SIG-M5 treated with dmso at 0.1 percent for 504 hours (cell line): ENCODE measurements at regions not wholly inside any gene's neighbourhood (a gene's known extent, or its start where the extent isn't known, plus 50 kb on each side); places are given as distances from the start of the nearest gene placed in this dataset.

Experiments
- DNase-seq: peaks from one replicate; lab custom pipeline; 2025; ENCODE audit not compliant: unreplicated experiment; lab: John Stamatoyannopoulos, UW

DNA sequence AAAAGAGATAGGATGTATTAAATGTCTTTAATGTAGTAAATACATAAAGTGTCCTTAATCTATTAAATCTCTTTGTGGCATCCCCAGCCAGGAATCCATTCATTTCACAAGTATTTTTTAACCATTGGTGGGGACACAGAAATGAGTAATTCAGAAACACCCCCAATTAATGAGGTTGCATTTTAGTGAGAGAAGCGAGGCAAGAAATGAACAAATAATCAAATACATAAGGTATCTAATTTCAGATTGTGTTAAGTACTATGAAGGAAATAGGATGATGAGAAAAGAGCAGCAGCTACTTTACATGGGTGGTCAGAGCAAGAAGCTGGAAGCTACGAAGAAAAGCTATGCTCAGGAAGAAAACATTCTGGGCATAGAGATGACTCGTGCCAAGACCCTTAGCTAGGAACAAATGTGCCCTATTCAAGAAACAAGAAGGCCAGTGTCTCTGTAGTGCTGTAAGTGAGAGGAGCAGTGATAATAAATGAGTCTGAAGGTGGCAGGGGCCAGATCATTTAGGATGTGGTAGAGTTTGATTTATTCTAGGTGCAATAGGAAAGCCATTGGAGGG, 60.5 kb upstream of the IGF1 start:
- DNase-seq, result no peak

DNA sequence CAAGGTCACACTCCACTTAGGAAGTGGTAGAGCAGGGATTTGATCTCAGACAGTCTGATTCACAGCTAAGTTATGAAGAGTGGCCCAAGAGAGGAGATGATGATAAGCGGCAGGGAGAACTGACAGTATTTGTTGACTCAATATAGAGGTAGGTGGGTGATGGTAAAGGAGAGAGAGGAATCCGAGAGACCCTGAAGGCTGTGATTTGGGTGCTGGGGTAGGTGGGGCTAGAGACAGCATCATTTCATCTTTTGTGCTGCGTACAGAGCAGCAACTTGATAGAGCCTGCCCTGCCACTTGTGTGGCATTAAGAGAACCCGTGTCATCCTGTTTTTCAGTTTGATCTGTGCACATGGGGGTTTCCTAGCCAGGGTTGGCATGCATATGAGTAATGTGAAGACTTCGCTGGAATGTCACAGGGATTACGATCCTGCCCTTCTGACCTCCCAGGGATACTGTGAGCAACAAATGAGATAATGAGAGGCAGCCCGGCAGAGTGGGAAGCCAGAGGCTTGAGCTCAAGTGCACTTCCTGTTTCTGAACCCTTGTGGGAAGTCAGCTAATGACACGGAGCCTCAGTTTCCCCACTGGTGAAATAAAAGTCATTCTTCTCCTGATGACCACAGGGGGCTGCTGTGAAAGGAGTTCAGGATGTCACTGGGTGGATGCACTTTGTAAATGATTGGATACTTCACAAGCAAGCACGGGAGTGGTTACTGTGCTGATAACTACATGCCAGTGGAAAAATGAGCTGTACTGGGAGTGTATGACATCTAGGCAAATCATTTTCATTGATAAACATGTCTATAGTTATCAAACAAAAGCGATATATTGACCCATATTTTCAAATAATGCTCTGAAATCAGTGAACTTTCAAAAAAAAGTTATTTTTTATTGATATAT, 59.5 kb upstream of the IGF1 start:
- DNase-seq, result no peak

DNA sequence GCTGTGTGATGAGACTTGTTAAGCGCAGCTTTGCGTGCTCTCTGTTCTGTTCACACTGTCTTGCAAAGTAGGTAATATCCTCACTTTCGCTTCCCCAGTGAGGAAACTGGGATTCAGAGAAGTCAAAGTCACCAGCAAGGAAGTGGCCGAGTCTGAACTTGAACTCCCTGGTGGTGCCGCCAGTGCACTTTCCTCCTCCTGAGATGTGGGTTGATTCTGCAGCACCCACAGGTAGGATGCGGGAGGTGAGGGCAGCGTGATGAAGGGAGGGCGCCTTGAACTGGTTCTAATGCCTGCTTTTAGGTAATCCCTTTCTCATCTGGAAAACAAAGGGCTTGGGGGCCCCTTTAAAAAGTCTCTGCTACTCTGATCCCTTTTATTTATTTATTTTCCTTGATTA, 54.9 kb upstream of the IGF1 start:
- no peak for DNase-seq

DNA sequence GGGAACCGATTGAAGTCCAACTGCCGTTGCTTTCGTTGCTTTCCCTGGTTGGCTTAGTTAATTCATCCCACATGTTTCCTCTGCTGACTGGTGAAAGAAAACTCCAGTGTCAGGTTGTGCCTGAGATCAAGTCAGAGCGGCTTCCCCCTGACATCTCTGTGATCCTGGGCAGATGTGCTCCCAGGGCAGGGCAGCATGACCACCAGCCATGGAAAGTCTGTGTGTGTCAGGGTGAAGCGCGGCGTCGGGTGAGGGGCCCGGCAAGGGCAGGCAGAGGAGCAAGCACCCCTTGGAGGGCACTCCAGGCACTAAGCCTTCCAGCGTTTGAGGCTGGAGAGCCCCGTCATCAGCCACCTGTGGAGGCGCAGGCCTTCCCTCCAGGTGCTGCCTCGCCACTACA, 54.5 kb upstream of the IGF1 start:
- DNase-seq, result no peak

DNA sequence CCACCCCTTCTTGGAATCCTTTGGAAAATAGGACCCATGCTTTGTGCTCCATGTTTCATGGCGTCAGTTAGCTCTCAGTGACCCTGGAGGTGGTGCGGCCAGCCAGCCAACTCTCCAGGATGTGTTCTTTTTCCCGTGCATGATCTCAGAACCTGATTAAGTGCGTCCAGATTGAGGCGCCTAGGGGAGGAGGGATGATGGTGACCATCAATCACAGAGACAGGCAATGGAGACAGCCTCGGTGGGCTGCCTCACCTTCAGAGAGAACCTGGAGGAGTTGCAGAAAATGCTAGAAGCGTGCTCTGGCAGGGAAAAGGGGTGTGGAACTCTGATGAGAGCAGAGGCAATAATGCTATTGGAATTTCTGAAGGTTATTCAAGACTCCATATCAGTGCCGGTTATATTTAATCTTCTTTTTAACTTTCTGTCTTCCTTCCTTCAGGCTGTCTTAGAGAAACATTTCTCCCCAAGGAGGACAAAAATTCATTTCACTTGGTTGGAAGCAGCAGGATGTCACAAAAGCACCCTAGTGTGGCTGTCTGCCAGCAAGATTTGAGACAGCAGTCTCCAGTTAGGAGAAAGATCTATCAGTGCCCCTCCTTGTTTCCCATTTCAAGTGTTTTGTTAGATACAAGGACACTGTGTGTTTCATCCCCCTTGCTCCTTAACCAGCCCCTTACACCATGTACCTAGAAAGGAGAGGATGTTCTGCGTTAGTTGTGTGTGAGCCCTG, 53.3 kb upstream of the IGF1 start:
- no peak for DNase-seq
